HEK293T (cell line): ENCODE measurements at regions not wholly inside any gene's neighbourhood (a gene's known extent, or its start where the extent isn't known, plus 50 kb on each side); places are given as distances from the start of the nearest gene placed in this dataset.

Experiments
- CTCF ChIA-PET: fragments of 350-600 bp; formaldehyde crosslinking; extraction: SDS; loops from one replicate; lab custom pipeline; 2021; ENCODE audit warnings: antibody characterized with exemption, inconsistent platforms; lab: Yijun Ruan, JAX
- POLR2A ChIA-PET: fragments of 350-600 bp; formaldehyde crosslinking; extraction: SDS; loops from one replicate; lab custom pipeline; 2020; ENCODE audit warnings: antibody characterized with exemption, inconsistent platforms; lab: Yijun Ruan, JAX
- DNase-seq: peaks from one replicate; pipeline ENCODE4 v3.0.0; 2012; ENCODE audit warnings: mixed read lengths; ENCODE audit errors: extremely low spot score
- ARNT ChIP-seq: fragments of 450-650 bp; IDR thresholded peaks from 2 replicates; pipeline ENCODE4 v1.6.1; 2017; ENCODE audit warnings: mild to moderate bottlenecking
- BHLHE40 ChIP-seq: fragments of 450-650 bp; IDR thresholded peaks from 2 replicates; pipeline ENCODE4 v1.6.1; 2016; ENCODE audit warnings: mild to moderate bottlenecking, moderate library complexity, borderline replicate concordance
- CTBP1 ChIP-seq: fragments of 450-650 bp; IDR thresholded peaks from 2 replicates; pipeline ENCODE4 v1.6.1; 2016; ENCODE audit warnings: borderline replicate concordance
- ELF4 ChIP-seq: fragments of 450-650 bp; IDR thresholded peaks from 2 replicates; pipeline ENCODE4 v1.6.1; 2017; ENCODE audit warnings: antibody characterized with exemption
- FOXA1 ChIP-seq: fragments of 450-650 bp; IDR thresholded peaks from 2 replicates; pipeline ENCODE4 v1.6.1; 2016; ENCODE audit warnings: mild to moderate bottlenecking
- FOXK2 ChIP-seq: fragments of 450-650 bp; IDR thresholded peaks from 2 replicates; pipeline ENCODE4 v1.6.1; 2016; ENCODE audit warnings: mild to moderate bottlenecking
- FOXM1 ChIP-seq: fragments of 450-650 bp; IDR thresholded peaks from 2 replicates; pipeline ENCODE4 v1.6.1; 2017; ENCODE audit warnings: mild to moderate bottlenecking, borderline replicate concordance
- HDGF ChIP-seq: fragments of 450-650 bp; IDR thresholded peaks from 2 replicates; pipeline ENCODE4 v1.6.1; 2017; ENCODE audit warnings: antibody characterized with exemption, borderline replicate concordance
- L3MBTL2 ChIP-seq: fragments of 450-650 bp; conservative IDR thresholded peaks from 2 replicates; pipeline ENCODE4 v1.6.1; 2016; ENCODE audit warnings: mild to moderate bottlenecking
- LEF1 ChIP-seq: fragments of 450-650 bp; IDR thresholded peaks from 2 replicates; pipeline ENCODE4 v1.6.1; 2017; ENCODE audit warnings: mild to moderate bottlenecking, borderline replicate concordance
- NFRKB ChIP-seq: fragments of 450-650 bp; IDR thresholded peaks from 2 replicates; pipeline ENCODE4 v1.6.1; 2016; ENCODE audit warnings: mild to moderate bottlenecking, moderate library complexity
- SP1 ChIP-seq: fragments of 450-650 bp; IDR thresholded peaks from 2 replicates; pipeline ENCODE4 v1.6.1; 2017
- SUZ12 ChIP-seq: fragments of 450-650 bp; IDR thresholded peaks from 2 replicates; pipeline ENCODE4 v1.6.1; 2016; ENCODE audit warnings: mild to moderate bottlenecking
- TARDBP ChIP-seq: fragments of 450-650 bp; IDR thresholded peaks from 2 replicates; pipeline ENCODE4 v1.6.1; 2016
- ZNF384 ChIP-seq: fragments of 450-650 bp; IDR thresholded peaks from 2 replicates; pipeline ENCODE4 v1.6.1; 2016
- TF ChIP-seq, protein P1 (sequence below): fragments of 450-650 bp; IDR thresholded peaks from 2 replicates; pipeline ENCODE4 v1.6.1; 2016

GRCh38 chrX:113274791-113275190, 434.2 kb upstream of the AMOT start:
- CTCF ChIA-PET, result no interaction called here
- POLR2A ChIA-PET, result no interaction called here
- TF ChIP-seq HDGF, result no peak
- no peak for TF ChIP-seq ARNT
- no peak for TF ChIP-seq FOXA1
- TF ChIP-seq FOXK2, result no peak
- no peak for TF ChIP-seq ZNF384
- TF ChIP-seq FOXM1, result no peak
- no peak for TF ChIP-seq LEF1
- TF ChIP-seq, protein P1, sequence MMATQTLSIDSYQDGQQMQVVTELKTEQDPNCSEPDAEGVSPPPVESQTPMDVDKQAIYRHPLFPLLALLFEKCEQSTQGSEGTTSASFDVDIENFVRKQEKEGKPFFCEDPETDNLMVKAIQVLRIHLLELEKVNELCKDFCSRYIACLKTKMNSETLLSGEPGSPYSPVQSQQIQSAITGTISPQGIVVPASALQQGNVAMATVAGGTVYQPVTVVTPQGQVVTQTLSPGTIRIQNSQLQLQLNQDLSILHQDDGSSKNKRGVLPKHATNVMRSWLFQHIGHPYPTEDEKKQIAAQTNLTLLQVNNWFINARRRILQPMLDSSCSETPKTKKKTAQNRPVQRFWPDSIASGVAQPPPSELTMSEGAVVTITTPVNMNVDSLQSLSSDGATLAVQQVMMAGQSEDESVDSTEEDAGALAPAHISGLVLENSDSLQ, result no peak
- TF ChIP-seq NFRKB, result no peak
- TF ChIP-seq SP1, result no peak
- TF ChIP-seq ELF4, result no peak
- no peak for TF ChIP-seq SUZ12
- TF ChIP-seq CTBP1, result no peak
- TF ChIP-seq BHLHE40, result no peak
- no peak for TF ChIP-seq TARDBP
- TF ChIP-seq L3MBTL2, result no peak
- DNase-seq, result no peak

DNA sequence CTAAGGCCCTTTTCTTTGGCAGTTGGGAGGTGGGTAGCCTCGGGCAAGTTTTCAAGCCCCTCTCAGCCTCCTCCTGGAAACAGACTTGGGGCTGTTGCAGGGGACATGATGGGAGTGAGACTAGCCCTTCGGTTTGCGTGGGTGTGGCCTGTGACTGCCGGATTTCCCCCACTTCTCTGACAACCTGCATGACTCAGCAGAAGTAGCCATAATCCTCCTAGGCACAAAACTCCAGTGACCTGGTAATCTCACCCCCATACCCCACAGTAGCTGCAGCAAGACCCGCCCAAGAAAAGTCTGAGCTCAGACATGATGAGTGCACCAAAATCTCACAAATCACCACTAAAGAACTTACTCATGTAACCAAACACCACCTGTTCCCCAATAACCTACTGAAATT, 433.7 kb upstream of the AMOT start:
- ChIA-PET CTCF (no interaction called here), POLR2A (no interaction called here)
- no peak for TF ChIP-seq SP1
- TF ChIP-seq NFRKB, result no peak
- no peak for TF ChIP-seq TARDBP
- TF ChIP-seq SUZ12, result no peak
- no peak for TF ChIP-seq ARNT
- no peak for TF ChIP-seq L3MBTL2
- no peak for TF ChIP-seq CTBP1
- TF ChIP-seq BHLHE40, result no peak
- TF ChIP-seq LEF1, result no peak
- TF ChIP-seq ELF4, result no peak
- TF ChIP-seq, protein P1, result no peak
- no peak for TF ChIP-seq HDGF
- TF ChIP-seq FOXA1, result no peak
- TF ChIP-seq ZNF384, result no peak
- no peak for TF ChIP-seq FOXM1
- no peak for TF ChIP-seq FOXK2
- DNase-seq, result no peak

DNA sequence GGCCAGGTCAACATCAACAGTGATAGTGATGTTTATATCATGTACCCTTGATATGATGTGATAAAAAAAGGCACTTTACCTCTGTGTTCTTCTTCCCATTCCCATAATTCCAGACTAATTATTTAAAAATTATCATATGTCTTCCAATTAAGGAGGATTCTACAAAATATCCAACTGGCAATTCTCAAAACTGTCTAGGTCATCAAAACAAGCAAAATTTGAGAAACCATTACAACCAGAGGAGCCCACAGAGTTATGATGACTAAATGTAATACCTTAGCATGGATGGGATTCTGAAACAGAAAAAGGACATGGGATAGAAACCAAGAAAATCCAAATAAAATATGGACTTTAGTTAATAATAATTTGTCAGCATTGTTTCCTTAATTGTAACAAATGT, 428.6 kb upstream of the AMOT start:
- CTCF ChIA-PET, result no interaction called here
- no peak for TF ChIP-seq HDGF
- TF ChIP-seq FOXA1, result no peak
- no peak for TF ChIP-seq NFRKB

DNA sequence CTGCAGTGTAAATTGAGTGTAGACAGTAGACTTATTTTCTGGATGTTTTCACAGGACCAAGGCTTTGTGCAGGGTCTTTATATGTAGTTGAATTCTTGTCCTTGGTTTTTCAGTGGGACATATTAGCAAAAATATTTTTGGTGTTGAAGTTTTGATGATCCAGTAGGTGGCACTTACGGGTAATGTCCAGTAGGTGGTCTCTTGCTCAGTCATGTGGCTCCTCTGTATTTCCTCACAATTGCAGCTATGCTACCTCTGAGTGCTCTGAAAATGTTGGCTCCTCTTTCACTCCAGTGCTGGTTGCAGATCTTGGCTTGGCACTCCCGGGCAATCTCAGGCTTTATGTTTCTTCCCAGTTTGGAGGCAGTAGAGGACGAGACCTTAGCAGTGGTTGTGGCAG, 419.8 kb upstream of the AMOT start:
- no peak for TF ChIP-seq FOXK2
- no peak for TF ChIP-seq LEF1
- TF ChIP-seq CTBP1, result no peak
- no peak for TF ChIP-seq L3MBTL2
- ChIA-PET POLR2A (no interaction called here), CTCF (no interaction called here)
- DNase-seq, result peak; percentile 18

More for the DNA sequence above, 428.6 kb upstream of the AMOT start:
- POLR2A ChIA-PET, result no interaction called here
- no peak for DNase-seq

DNA sequence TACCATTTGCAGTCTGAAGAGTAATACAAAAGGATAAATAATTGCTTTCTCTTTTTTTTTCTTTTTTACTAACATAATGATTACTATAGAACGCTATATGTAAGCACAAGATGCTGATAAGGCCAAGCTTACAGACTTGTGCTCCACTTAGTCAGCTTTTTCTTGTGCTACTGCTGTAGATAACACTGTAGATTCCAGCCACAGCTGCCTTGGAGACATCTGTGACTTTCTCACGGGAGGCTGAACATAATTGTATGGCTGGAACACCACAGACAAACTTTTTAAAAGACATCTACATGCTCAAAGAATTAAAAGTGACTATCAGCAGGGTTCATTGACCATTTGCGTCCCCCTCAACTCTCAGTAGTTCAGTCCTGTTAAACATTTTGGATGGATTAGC, 381.7 kb upstream of the AMOT start:
- TF ChIP-seq ELF4 (no peak), TARDBP (no peak), CTBP1 (no peak), BHLHE40 (no peak), FOXA1 (no peak), L3MBTL2 (no peak), ZNF384 (no peak), SP1 (no peak), SUZ12 (no peak), LEF1 (no peak), HDGF (no peak), ARNT (no peak), FOXM1 (no peak), FOXK2 (no peak)
- TF ChIP-seq, protein P1, result no peak

GRCh38 chrX:113212052-113212451, 371.4 kb upstream of the AMOT start:
- no peak for TF ChIP-seq ZNF384
- TF ChIP-seq LEF1, result no peak
- TF ChIP-seq, protein P1, result no peak
- TF ChIP-seq L3MBTL2, result no peak
- no peak for TF ChIP-seq TARDBP
- TF ChIP-seq FOXA1, result no peak
- no peak for TF ChIP-seq SP1
- no peak for TF ChIP-seq CTBP1
- TF ChIP-seq ELF4, result no peak
- TF ChIP-seq BHLHE40, result no peak
- no peak for TF ChIP-seq SUZ12
- no peak for TF ChIP-seq FOXM1
- no peak for TF ChIP-seq ARNT
- TF ChIP-seq HDGF, result no peak
- no peak for TF ChIP-seq FOXK2
- TF ChIP-seq NFRKB, result no peak
- ChIA-PET POLR2A (no interaction called here), CTCF (no interaction called here)
- no peak for DNase-seq

More for the DNA sequence above, 381.7 kb upstream of the AMOT start:
- ChIA-PET CTCF (no interaction called here), POLR2A (no interaction called here)
- DNase-seq, result no peak
